ENCODE measurements at regions not wholly inside any gene's neighbourhood (a gene's known extent, or its start where the extent isn't known, plus 50 kb on each side); places are given as distances from the start of the nearest gene placed in this dataset.

GRCh38 chr9:33638391-33638915, 114.4 kb downstream of the ANKRD18B start:
- DNase-seq (no peak), ATAC-seq (ENCODE audit: low FRiP score in 2 of 2) (no peak)
- Histone ChIP-seq H3K4me3 (no peak overlapping the region), H3K27ac (no peak overlapping the region), H3K4me1 (peaks cover 0 to 7% (median 0%) of the 10 kb centered on the region in 4 donors), H3K36me3 (no peaks in the 10 kb centered on the region), H3K9me3 (no peaks in the 10 kb centered on the region), H3K27me3 (no peaks in the 10 kb centered on the region)
- no peak for TF ChIP-seq EP300 (IDR thresholded peaks at IDR 0.05)
- no peak for TF ChIP-seq CTCF (IDR thresholded peaks at IDR 0.05)
- TF ChIP-seq POLR2A (IDR thresholded peaks at IDR 0.05): no peak
- TF ChIP-seq POLR2AphosphoS5 (IDR thresholded peaks at IDR 0.05): no peak
- WGBS, 2 donors: 37 to 39% methylated on average over 6 of the region's 6 CpGs

GRCh38 chr9:33645706-33646105, 121.7 kb downstream of the ANKRD18B start:
- no peaks in the 10 kb centered on the region for H3K4me1 ChIP-seq
- ATAC-seq (ENCODE audit: low FRiP score in 2 of 2): no peak
- H3K27ac ChIP-seq: no peak overlapping the region
- TF ChIP-seq EP300 (IDR thresholded peaks at IDR 0.05) (no peak), POLR2AphosphoS5 (IDR thresholded peaks at IDR 0.05) (no peak), CTCF (IDR thresholded peaks at IDR 0.05) (no peak), POLR2A (IDR thresholded peaks at IDR 0.05) (no peak)
- H3K27me3 ChIP-seq: no peaks in the 10 kb centered on the region
- H3K9me3 ChIP-seq: no peaks in the 10 kb centered on the region
- no peak overlapping the region for H3K4me3 ChIP-seq
- no peak for DNase-seq
- no peaks in the 10 kb centered on the region for H3K36me3 ChIP-seq

- Histone ChIP-seq H3K27me3 (no peaks in the 10 kb centered on the region), H3K4me1 (no peaks in the 10 kb centered on the region), H3K9me3 (no peaks in the 10 kb centered on the region), H3K27ac (no peak overlapping the region), H3K4me3 (no peak overlapping the region), H3K36me3 (no peaks in the 10 kb centered on the region)
- DNase-seq (no peak), ATAC-seq (ENCODE audit: low FRiP score in 2 of 2) (no peak)
- TF ChIP-seq POLR2A (IDR thresholded peaks at IDR 0.05) (no peak), CTCF (IDR thresholded peaks at IDR 0.05) (no peak), POLR2AphosphoS5 (IDR thresholded peaks at IDR 0.05) (no peak), EP300 (IDR thresholded peaks at IDR 0.05) (no peak)
Measured at GRCh38 chr9:33649463-33649862, 125.4 kb downstream of the ANKRD18B start.

GRCh38 chr9:33651125-33651524, 127.1 kb downstream of the ANKRD18B start:
- no peak for DNase-seq
- TF ChIP-seq CTCF (IDR thresholded peaks at IDR 0.05) (no peak), POLR2A (IDR thresholded peaks at IDR 0.05) (no peak), POLR2AphosphoS5 (IDR thresholded peaks at IDR 0.05) (no peak), EP300 (IDR thresholded peaks at IDR 0.05) (no peak)
- 46 to 52% methylated on average over 3 of the region's 3 CpGs for WGBS, 2 donors
- H3K36me3 ChIP-seq: no peaks in the 10 kb centered on the region
- no peak overlapping the region for H3K4me3 ChIP-seq
- H3K27me3 ChIP-seq: no peaks in the 10 kb centered on the region
- H3K9me3 ChIP-seq: no peaks in the 10 kb centered on the region
- ATAC-seq (ENCODE audit: low FRiP score in 2 of 2): no peak
- H3K4me1 ChIP-seq: no peaks in the 10 kb centered on the region
- H3K27ac ChIP-seq: no peak overlapping the region

- no peak for DNase-seq
- WGBS, 2 donors: 87 to 100% methylated on average over 1 of the region's 1 CpG
- H3K36me3 ChIP-seq: no peaks in the 10 kb centered on the region
- H3K4me3 ChIP-seq: no peak overlapping the region
- no peaks in the 10 kb centered on the region for H3K9me3 ChIP-seq
- TF ChIP-seq CTCF (IDR thresholded peaks at IDR 0.05): no peak
- no peak for TF ChIP-seq EP300 (IDR thresholded peaks at IDR 0.05)
- TF ChIP-seq POLR2AphosphoS5 (IDR thresholded peaks at IDR 0.05): no peak
- no peak for TF ChIP-seq POLR2A (IDR thresholded peaks at IDR 0.05)
- no peak overlapping the region for H3K27ac ChIP-seq
- H3K4me1 ChIP-seq: peaks cover 0 to 3% (median 0%) of the 10 kb centered on the region in 4 donors
- peak in 1 of 2 donors; percentile 45 for ATAC-seq (ENCODE audit: low FRiP score in 2 of 2)
- H3K27me3 ChIP-seq: no peaks in the 10 kb centered on the region
Measured at GRCh38 chr9:33659921-33660320, 135.4 kb upstream of the PRSS3 start.

Data from upper lobe of left lung (tissue), 6 donors.